ENCODE measurements at regions not wholly inside any gene's neighbourhood (a gene's known extent, or its start where the extent isn't known, plus 50 kb on each side); places are given as distances from the start of the nearest gene placed in this dataset.

- H3K79me2 ChIP-seq (ENCODE audit: control insufficient read depth, insufficient read depth, low read length, unreplicated experiment): no peaks in the 10 kb centered on the region
- H3K27me3 ChIP-seq (ENCODE audit: insufficient read depth, low read length): no peaks in the 10 kb centered on the region
- H3K4me3 ChIP-seq (ENCODE audit: low read depth, low read length): no peak overlapping the region
- no peaks in the 10 kb centered on the region for H3K36me3 ChIP-seq (ENCODE audit: insufficient read depth, low read length)
- no peaks in the 10 kb centered on the region for H3K4me1 ChIP-seq (ENCODE audit: control insufficient read depth, insufficient read depth, low read length, unreplicated experiment)
- H2AFZ ChIP-seq (ENCODE audit: low read length, unreplicated experiment): no peak overlapping the region
- H3K27ac ChIP-seq (ENCODE audit: low read depth, low read length): no peak overlapping the region
Observed at GRCh38 chr4:97197106-97197505, 946.2 kb downstream of the STPG2 start.

- H2AFZ ChIP-seq (ENCODE audit: low read length, unreplicated experiment): no peak overlapping the region
- H3K4me3 ChIP-seq (ENCODE audit: low read depth, low read length): no peak overlapping the region
- no peaks in the 10 kb centered on the region for H3K79me2 ChIP-seq (ENCODE audit: control insufficient read depth, insufficient read depth, low read length, unreplicated experiment)
- no peaks in the 10 kb centered on the region for H3K4me1 ChIP-seq (ENCODE audit: control insufficient read depth, insufficient read depth, low read length, unreplicated experiment)
- no peaks in the 10 kb centered on the region for H3K27me3 ChIP-seq (ENCODE audit: insufficient read depth, low read length)
- H3K27ac ChIP-seq (ENCODE audit: low read depth, low read length): no peak overlapping the region
- no peaks in the 10 kb centered on the region for H3K36me3 ChIP-seq (ENCODE audit: insufficient read depth, low read length)
Observed at GRCh38 chr4:97208749-97209148, 934.5 kb downstream of the STPG2 start.

GRCh38 chr4:97215409-97215941 is 927.8 kb downstream of the STPG2 start:
- Histone ChIP-seq H3K4me1 (ENCODE audit: control insufficient read depth, insufficient read depth, low read length, unreplicated experiment) (no peaks in the 10 kb centered on the region), H3K27ac (ENCODE audit: low read depth, low read length) (no peak overlapping the region), H3K36me3 (ENCODE audit: insufficient read depth, low read length) (no peaks in the 10 kb centered on the region), H3K79me2 (ENCODE audit: control insufficient read depth, insufficient read depth, low read length, unreplicated experiment) (no peaks in the 10 kb centered on the region), H2AFZ (ENCODE audit: low read length, unreplicated experiment) (no peak overlapping the region), H3K4me3 (ENCODE audit: low read depth, low read length) (no peak overlapping the region), H3K27me3 (ENCODE audit: insufficient read depth, low read length) (no peaks in the 10 kb centered on the region)

- no peaks in the 10 kb centered on the region for H3K4me1 ChIP-seq (ENCODE audit: control insufficient read depth, insufficient read depth, low read length, unreplicated experiment)
- H3K27me3 ChIP-seq (ENCODE audit: insufficient read depth, low read length): no peaks in the 10 kb centered on the region
- no peak overlapping the region for H3K27ac ChIP-seq (ENCODE audit: low read depth, low read length)
- no peaks in the 10 kb centered on the region for H3K36me3 ChIP-seq (ENCODE audit: insufficient read depth, low read length)
- H3K79me2 ChIP-seq (ENCODE audit: control insufficient read depth, insufficient read depth, low read length, unreplicated experiment): no peaks in the 10 kb centered on the region
- no peak overlapping the region for H3K4me3 ChIP-seq (ENCODE audit: low read depth, low read length)
- H2AFZ ChIP-seq (ENCODE audit: low read length, unreplicated experiment): no peak overlapping the region
Observed at GRCh38 chr4:97216046-97216445, 927.2 kb downstream of the STPG2 start.

- Histone ChIP-seq H3K27ac (ENCODE audit: low read depth, low read length) (no peak overlapping the region), H3K79me2 (ENCODE audit: control insufficient read depth, insufficient read depth, low read length, unreplicated experiment) (no peaks in the 10 kb centered on the region), H3K36me3 (ENCODE audit: insufficient read depth, low read length) (no peaks in the 10 kb centered on the region), H3K4me1 (ENCODE audit: control insufficient read depth, insufficient read depth, low read length, unreplicated experiment) (no peaks in the 10 kb centered on the region), H3K27me3 (ENCODE audit: insufficient read depth, low read length) (no peaks in the 10 kb centered on the region), H2AFZ (ENCODE audit: low read length, unreplicated experiment) (no peak overlapping the region), H3K4me3 (ENCODE audit: low read depth, low read length) (no peak overlapping the region)
Observed at GRCh38 chr4:97235521-97235920, 907.8 kb downstream of the STPG2 start.

- no peaks in the 10 kb centered on the region for H3K4me1 ChIP-seq (ENCODE audit: control insufficient read depth, insufficient read depth, low read length, unreplicated experiment)
- no peak overlapping the region for H3K4me3 ChIP-seq (ENCODE audit: low read depth, low read length)
- no peaks in the 10 kb centered on the region for H3K79me2 ChIP-seq (ENCODE audit: control insufficient read depth, insufficient read depth, low read length, unreplicated experiment)
- no peak overlapping the region for H2AFZ ChIP-seq (ENCODE audit: low read length, unreplicated experiment)
- H3K27me3 ChIP-seq (ENCODE audit: insufficient read depth, low read length): no peaks in the 10 kb centered on the region
- no peak overlapping the region for H3K27ac ChIP-seq (ENCODE audit: low read depth, low read length)
- H3K36me3 ChIP-seq (ENCODE audit: insufficient read depth, low read length): no peaks in the 10 kb centered on the region
Observed at GRCh38 chr4:97238956-97239666, 904.2 kb downstream of the STPG2 start.

GRCh38 chr4:97239667-97239997 is 903.6 kb downstream of the STPG2 start:
- no peaks in the 10 kb centered on the region for H3K79me2 ChIP-seq (ENCODE audit: control insufficient read depth, insufficient read depth, low read length, unreplicated experiment)

GRCh38 chr4:97252615-97253154 is 890.6 kb downstream of the STPG2 start:
- Histone ChIP-seq H3K79me2 (ENCODE audit: control insufficient read depth, insufficient read depth, low read length, unreplicated experiment) (no peaks in the 10 kb centered on the region), H3K27me3 (ENCODE audit: insufficient read depth, low read length) (no peaks in the 10 kb centered on the region), H3K36me3 (ENCODE audit: insufficient read depth, low read length) (no peaks in the 10 kb centered on the region), H3K27ac (ENCODE audit: low read depth, low read length) (no peak overlapping the region), H3K4me1 (ENCODE audit: control insufficient read depth, insufficient read depth, low read length, unreplicated experiment) (no peaks in the 10 kb centered on the region), H3K4me3 (ENCODE audit: low read depth, low read length) (no peak overlapping the region), H2AFZ (ENCODE audit: low read length, unreplicated experiment) (no peak overlapping the region)

More at GRCh38 chr4:97239667-97239997, 903.6 kb downstream of the STPG2 start:
- Histone ChIP-seq H2AFZ (ENCODE audit: low read length, unreplicated experiment) (no peak overlapping the region), H3K36me3 (ENCODE audit: insufficient read depth, low read length) (no peaks in the 10 kb centered on the region), H3K27me3 (ENCODE audit: insufficient read depth, low read length) (no peaks in the 10 kb centered on the region), H3K27ac (ENCODE audit: low read depth, low read length) (no peak overlapping the region), H3K4me1 (ENCODE audit: control insufficient read depth, insufficient read depth, low read length, unreplicated experiment) (no peaks in the 10 kb centered on the region), H3K4me3 (ENCODE audit: low read depth, low read length) (no peak overlapping the region)

- H3K36me3 ChIP-seq (ENCODE audit: insufficient read depth, low read length): no peaks in the 10 kb centered on the region
- no peaks in the 10 kb centered on the region for H3K27me3 ChIP-seq (ENCODE audit: insufficient read depth, low read length)
- H3K79me2 ChIP-seq (ENCODE audit: control insufficient read depth, insufficient read depth, low read length, unreplicated experiment): no peaks in the 10 kb centered on the region
- no peak overlapping the region for H3K4me3 ChIP-seq (ENCODE audit: low read depth, low read length)
- no peaks in the 10 kb centered on the region for H3K4me1 ChIP-seq (ENCODE audit: control insufficient read depth, insufficient read depth, low read length, unreplicated experiment)
- H3K27ac ChIP-seq (ENCODE audit: low read depth, low read length): no peak overlapping the region
- no peak overlapping the region for H2AFZ ChIP-seq (ENCODE audit: low read length, unreplicated experiment)
Observed at GRCh38 chr4:97262769-97263168, 880.5 kb downstream of the STPG2 start.

- Histone ChIP-seq H3K79me2 (ENCODE audit: control insufficient read depth, insufficient read depth, low read length, unreplicated experiment) (no peaks in the 10 kb centered on the region), H3K27me3 (ENCODE audit: insufficient read depth, low read length) (no peaks in the 10 kb centered on the region), H3K4me3 (ENCODE audit: low read depth, low read length) (no peak overlapping the region), H3K27ac (ENCODE audit: low read depth, low read length) (no peak overlapping the region), H3K36me3 (ENCODE audit: insufficient read depth, low read length) (no peaks in the 10 kb centered on the region), H3K4me1 (ENCODE audit: control insufficient read depth, insufficient read depth, low read length, unreplicated experiment) (no peaks in the 10 kb centered on the region), H2AFZ (ENCODE audit: low read length, unreplicated experiment) (no peak overlapping the region)
Observed at GRCh38 chr4:97270051-97270450, 873.2 kb downstream of the STPG2 start.

- Histone ChIP-seq H3K36me3 (ENCODE audit: insufficient read depth, low read length) (no peaks in the 10 kb centered on the region), H3K4me1 (ENCODE audit: control insufficient read depth, insufficient read depth, low read length, unreplicated experiment) (no peaks in the 10 kb centered on the region), H3K27ac (ENCODE audit: low read depth, low read length) (no peak overlapping the region), H3K27me3 (ENCODE audit: insufficient read depth, low read length) (no peaks in the 10 kb centered on the region), H2AFZ (ENCODE audit: low read length, unreplicated experiment) (no peak overlapping the region), H3K79me2 (ENCODE audit: control insufficient read depth, insufficient read depth, low read length, unreplicated experiment) (no peaks in the 10 kb centered on the region), H3K4me3 (ENCODE audit: low read depth, low read length) (no peak overlapping the region)
Observed at GRCh38 chr4:97279391-97279790, 863.9 kb downstream of the STPG2 start.
